PC-9 (cell line): ENCODE measurements at regions not wholly inside any gene's neighbourhood (a gene's known extent, or its start where the extent isn't known, plus 50 kb on each side); places are given as distances from the start of the nearest gene placed in this dataset.
"Not testable (repeated sequence)": the region's sequence is repeated elsewhere in the genome, so short reads cannot be mapped to it uniquely, and the experiment has no call there.

Source experiments
- BruUV-seq: library from RNA; stranded (reverse); fragments of 400-500 nt; replicated peaks from 2 replicates; lab custom pipeline; 2021; lab: Mats Ljungman, UMichigan
- CTCF ChIA-PET: fragments of 300-600 bp; sonication (Branson Sonifier 250); formaldehyde crosslinking; loops from one replicate; lab custom pipeline; 2022; ENCODE audit warnings: antibody characterized with exemption; lab: Charles Lee
- POLR2A ChIA-PET: fragments of 300-600 bp; sonication (Branson Sonifier 250); formaldehyde crosslinking; loops from one replicate; lab custom pipeline; 2022; ENCODE audit warnings: antibody characterized with exemption; ENCODE audit not compliant: unreplicated experiment; lab: Charles Lee
- DNase-seq, 2 experiments: peaks; one replicate each; pipeline versions ENCODE4 v3.0.0 to v3.0.0-alpha.2; 2015 to 2022; ENCODE audit warnings: mixed read lengths in 1 of 2
- H2AFZ ChIP-seq: fragments of 200-600 bp; sonication (generic); 2 replicates; pipeline ENCODE4 v1.8.1; 2017; ENCODE audit warnings: antibody characterized with exemption
- H3F3A ChIP-seq: fragments of 200-600 bp; sonication (generic); 2 replicates; pipeline ENCODE4 v1.8.1; 2017; ENCODE audit warnings: antibody characterized with exemption, mild to moderate bottlenecking, low read depth; ENCODE audit not compliant: insufficient read depth
- H3K27ac ChIP-seq: fragments of 200-600 bp; sonication (generic); 2 replicates; pipeline ENCODE4 v1.6.1; 2016; ENCODE audit warnings: mixed run types
- H3K27me3 ChIP-seq: fragments of 200-600 bp; sonication (generic); 2 replicates; pipeline ENCODE4 v1.6.1; 2016; ENCODE audit warnings: low read depth, mixed run types; ENCODE audit not compliant: insufficient read depth
- H3K36me3 ChIP-seq: fragments of 200-600 bp; sonication (generic); 2 replicates; pipeline ENCODE4 v1.6.1; 2016; ENCODE audit warnings: low read depth, mixed run types
- H3K4me1 ChIP-seq: fragments of 200-600 bp; sonication (generic); replicated peaks from 2 replicates; pipeline ENCODE4 v1.6.1; 2016; ENCODE audit warnings: mixed run types; ENCODE audit not compliant: insufficient read depth
- H3K4me2 ChIP-seq: fragments of 200-600 bp; sonication (generic); 2 replicates; pipeline ENCODE4 v1.6.1; 2017; ENCODE audit warnings: mixed run types
- H3K4me3 ChIP-seq: fragments of 200-600 bp; sonication (generic); 2 replicates; pipeline ENCODE4 v1.6.1; 2016; ENCODE audit warnings: mixed run types
- H3K79me2 ChIP-seq: fragments of 200-600 bp; sonication (generic); 2 replicates; pipeline ENCODE4 v1.6.1; 2017; ENCODE audit warnings: low read depth, mixed run types
- H3K9me2 ChIP-seq: fragments of 200-600 bp; sonication (generic); 2 replicates; pipeline ENCODE4 v1.8.1; 2017; ENCODE audit warnings: mild to moderate bottlenecking; ENCODE audit not compliant: insufficient read depth
- H3K9me3 ChIP-seq: fragments of 200-600 bp; sonication (generic); 2 replicates; pipeline ENCODE4 v1.8.1; 2016; ENCODE audit warnings: low read depth; ENCODE audit not compliant: insufficient read depth
- H4K20me1 ChIP-seq: fragments of 200-600 bp; sonication (generic); 2 replicates; pipeline ENCODE4 v1.8.1; 2017; ENCODE audit not compliant: insufficient read depth
- CTCF ChIP-seq: fragments of 200-600 bp; sonication (generic); conservative IDR thresholded peaks from 2 replicates; pipeline ENCODE4 v1.6.1; 2017; ENCODE audit warnings: mixed run types, antibody characterized with exemption, mild to moderate bottlenecking, moderate library complexity
- EZH2 ChIP-seq: fragments of 200-600 bp; sonication (generic); IDR thresholded peaks from 2 replicates; pipeline ENCODE4 v1.8.0; 2017; ENCODE audit warnings: antibody characterized with exemption, low read depth
- intact Hi-C: fragments of 100-400 bp; cut with micrococcal nuclease; formaldehyde crosslinking; loops from one replicate; pipeline ENCODE4 v1.10.0; 2022; ENCODE audit not compliant: unreplicated experiment

DNA sequence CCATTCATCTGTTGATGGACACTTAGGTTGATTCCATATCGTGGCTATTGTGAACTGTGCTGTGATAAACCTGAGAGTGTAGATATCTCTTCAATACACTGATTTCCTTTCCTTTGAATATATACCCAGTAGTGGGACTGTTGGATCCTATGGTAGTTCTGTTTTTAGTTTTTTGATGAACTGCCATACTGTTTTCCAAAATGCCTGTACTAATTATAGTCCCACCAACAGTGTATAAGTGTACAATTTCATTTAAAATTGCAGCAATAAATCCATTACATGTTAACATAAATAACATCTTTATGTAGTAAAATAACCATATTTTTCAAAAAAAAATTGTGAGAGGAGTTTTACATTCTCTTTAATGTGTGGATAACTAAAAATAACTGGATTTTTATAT lies 65.0 kb upstream of the SYT9 start:
- Histone ChIP-seq H3K4me3 (no peak overlapping the region), H2AFZ (no peak overlapping the region), H3K4me2 (no peak overlapping the region), H3K27me3 (no peaks in the 10 kb centered on the region), H3K4me1 (no peaks in the 10 kb centered on the region), H4K20me1 (no peaks in the 10 kb centered on the region), H3F3A (no peaks in the 10 kb centered on the region), H3K36me3 (no peaks in the 10 kb centered on the region), H3K27ac (no peak overlapping the region), H3K9me3 (no peaks in the 10 kb centered on the region), H3K9me2 (no peaks in the 10 kb centered on the region), H3K79me2 (no peaks in the 10 kb centered on the region)
- ChIA-PET CTCF (no interaction called here), POLR2A (no interaction called here)
- TF ChIP-seq CTCF (no peak), EZH2 (no peak)
- intact Hi-C loops: no loop called here
- DNase-seq: no peak
- no TSS peak for BruUV-seq

- H3F3A ChIP-seq, H3K4me3 ChIP-seq, BruUV-seq, DNase-seq, H3K4me2 ChIP-seq, H3K79me2 ChIP-seq, intact Hi-C loops, POLR2A ChIA-PET, H3K9me2 ChIP-seq, H4K20me1 ChIP-seq, CTCF ChIA-PET, H3K27me3 ChIP-seq, H3K4me1 ChIP-seq, H2AFZ ChIP-seq, H3K9me3 ChIP-seq, H3K36me3 ChIP-seq, H3K27ac ChIP-seq: not testable (repeated sequence)
These were observed 58.9 kb upstream of the SYT9 start for GRCh38 chr11:7192785-7193184.

- no peaks in the 10 kb centered on the region for H3K9me2 ChIP-seq
- no peak overlapping the region for H2AFZ ChIP-seq
- no peaks in the 10 kb centered on the region for H3K79me2 ChIP-seq
- no peak for DNase-seq
- H3K4me3 ChIP-seq: no peak overlapping the region
- H4K20me1 ChIP-seq: no peaks in the 10 kb centered on the region
- H3K4me1 ChIP-seq: no peaks in the 10 kb centered on the region
- intact Hi-C loops: no loop called here
- BruUV-seq: no TSS peak
- no peaks in the 10 kb centered on the region for H3F3A ChIP-seq
- ChIA-PET CTCF (no interaction called here), POLR2A (no interaction called here)
- H3K27me3 ChIP-seq: no peaks in the 10 kb centered on the region
- H3K27ac ChIP-seq: no peak overlapping the region
- H3K36me3 ChIP-seq: no peaks in the 10 kb centered on the region
- no peak overlapping the region for H3K4me2 ChIP-seq
- TF ChIP-seq EZH2: no peak
- no peak for TF ChIP-seq CTCF
- H3K9me3 ChIP-seq: no peaks in the 10 kb centered on the region
These were observed 55.1 kb upstream of the SYT9 start for GRCh38 chr11:7196396-7197146.

- Histone ChIP-seq H3K27me3 (no peaks in the 10 kb centered on the region), H4K20me1 (no peaks in the 10 kb centered on the region), H3K9me3 (no peaks in the 10 kb centered on the region), H3K36me3 (no peaks in the 10 kb centered on the region), H2AFZ (no peak overlapping the region), H3K9me2 (no peaks in the 10 kb centered on the region), H3K4me3 (no peak overlapping the region), H3K4me2 (no peak overlapping the region), H3K79me2 (no peaks in the 10 kb centered on the region), H3K4me1 (no peaks in the 10 kb centered on the region), H3K27ac (no peak overlapping the region), H3F3A (no peaks in the 10 kb centered on the region)
- BruUV-seq: no TSS peak
- ChIA-PET POLR2A (no interaction called here), CTCF (no interaction called here)
- DNase-seq: no peak
- intact Hi-C loops: no loop called here
- TF ChIP-seq CTCF (no peak), EZH2 (no peak)
These were observed 54.2 kb upstream of the SYT9 start for GRCh38 chr11:7197469-7197868.
